HG03342 (cell line): ENCODE measurements at regions not wholly inside any gene's neighbourhood (a gene's known extent, or its start where the extent isn't known, plus 50 kb on each side); places are given as distances from the start of the nearest gene placed in this dataset.

Source experiments
- ATAC-seq: cut with Tn5 transposase; IDR thresholded peaks from one replicate; pipeline ENCODE4 v1.9.1; 2021; ENCODE audit warnings: mild to moderate bottlenecking, moderate library complexity; ENCODE audit not compliant: unreplicated experiment

GRCh38 chr22:34969001-34969790 lies 96.8 kb upstream of the ISX start:
- ATAC-seq = no peak

- no peak for ATAC-seq
These were observed 94.5 kb upstream of the ISX start for GRCh38 chr22:34971456-34971855.

DNA sequence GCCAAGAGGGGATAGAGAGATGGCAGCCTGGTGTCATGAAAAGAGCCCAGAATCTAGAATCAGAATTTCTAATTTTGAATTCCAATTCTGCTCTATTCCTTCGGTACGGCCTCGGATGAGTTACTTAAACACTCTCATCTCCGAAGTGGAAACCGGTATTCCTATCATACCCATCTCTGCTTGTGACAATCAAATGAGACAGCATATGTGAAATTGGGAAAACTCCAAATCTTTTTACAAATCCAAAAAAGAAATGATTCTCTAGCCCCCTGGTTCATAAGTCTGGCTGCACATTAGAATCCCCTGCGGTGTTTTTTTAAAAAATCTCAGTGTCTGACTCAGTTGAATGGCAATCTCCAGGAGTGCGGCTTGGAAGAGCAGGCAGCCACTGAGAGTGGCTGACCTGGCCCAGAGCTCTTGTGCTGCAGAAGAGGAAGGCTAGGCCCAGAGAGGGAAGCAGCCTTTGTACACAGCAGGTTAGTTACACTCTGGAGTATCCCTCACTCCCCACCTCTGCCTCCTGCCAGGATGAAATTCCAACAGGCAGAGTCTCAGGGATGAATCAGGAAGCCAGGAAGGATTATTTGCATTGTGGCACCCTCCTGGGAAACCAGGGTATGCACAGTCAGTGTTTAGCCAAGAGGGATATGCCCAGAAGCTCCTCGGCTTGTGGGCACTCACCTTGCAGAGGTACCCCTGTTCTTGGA lies 93.6 kb upstream of the ISX start:
- ATAC-seq = no peak

DNA sequence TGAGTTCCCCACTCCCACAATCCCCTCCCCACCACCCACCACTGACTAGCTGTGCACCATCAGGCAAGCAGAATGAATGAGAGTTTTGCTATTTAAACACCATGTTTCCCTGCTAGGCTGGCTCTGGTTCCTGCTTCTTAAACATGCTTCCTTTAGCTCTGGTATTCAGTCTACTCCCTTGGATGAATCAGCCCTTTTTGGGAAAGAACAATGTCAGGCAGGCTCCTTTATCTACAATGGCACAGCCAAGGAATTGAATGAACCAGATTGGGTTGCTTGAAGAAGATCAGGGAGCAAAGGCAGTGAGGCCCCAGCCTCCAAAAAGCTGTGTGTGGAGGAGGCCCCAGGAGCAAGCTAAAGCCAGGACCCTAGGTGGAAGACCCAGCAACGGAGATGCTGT lies 92.9 kb upstream of the ISX start:
- ATAC-seq = no peak

DNA sequence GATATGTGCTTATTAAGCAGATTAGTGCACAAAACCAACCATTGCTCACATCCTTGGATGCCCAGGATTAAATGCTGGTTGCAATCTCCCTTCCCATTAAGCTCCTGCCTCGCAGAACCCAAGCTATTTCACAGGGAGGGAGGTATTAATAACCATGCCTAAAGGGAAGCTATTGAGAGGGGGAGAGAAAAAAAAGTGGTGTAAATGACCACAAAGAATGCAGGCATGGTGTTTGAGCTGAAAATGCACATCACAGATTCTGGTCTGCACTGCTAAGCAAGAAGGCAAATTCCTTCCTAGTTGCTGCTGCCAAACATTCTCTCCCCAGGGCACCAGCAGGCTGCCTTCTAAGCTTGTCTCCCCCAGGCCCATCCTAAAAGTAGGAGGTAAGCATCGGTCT lies 92.0 kb upstream of the ISX start:
- no peak for ATAC-seq

- ATAC-seq = no peak
These were observed 90.2 kb upstream of the ISX start for GRCh38 chr22:34975721-34976120.

DNA sequence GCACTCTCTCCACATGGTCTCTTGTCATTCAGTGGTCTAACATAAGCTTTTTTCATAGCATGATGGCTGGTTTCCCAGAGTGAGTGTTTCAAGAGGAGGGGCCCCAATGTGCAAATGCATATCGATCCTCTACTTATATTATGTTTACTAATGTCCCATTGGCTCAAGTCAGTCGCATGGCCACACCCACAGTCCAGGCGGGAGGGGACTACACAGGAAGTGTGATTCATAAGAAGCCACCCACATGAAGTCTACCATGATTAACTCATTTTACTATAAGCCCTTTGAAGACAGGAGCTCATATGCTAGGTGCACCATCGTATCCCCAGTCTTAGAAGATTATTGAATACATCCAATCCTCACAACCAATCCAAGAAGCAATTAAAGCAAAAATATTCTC lies 89.5 kb upstream of the ISX start:
- no peak for ATAC-seq

DNA sequence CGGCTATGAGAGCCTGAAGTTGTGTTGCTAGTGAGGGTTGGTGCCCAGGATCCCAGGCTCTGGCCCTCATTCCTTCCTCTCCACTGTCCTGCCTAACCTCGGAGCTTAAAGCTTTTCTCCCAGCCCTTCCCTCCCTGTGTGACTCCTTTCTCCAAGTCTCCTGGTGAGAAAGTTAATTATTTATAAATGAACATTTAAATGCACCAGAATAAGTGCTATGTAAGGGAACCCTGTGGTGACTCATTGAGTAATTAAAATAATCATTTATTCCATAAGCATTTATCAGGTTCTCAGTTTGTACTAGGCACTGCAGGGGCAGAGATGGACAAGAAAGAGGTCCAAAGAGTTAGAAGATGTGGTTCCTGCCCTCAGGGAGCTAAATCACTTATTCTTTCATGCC lies 89.1 kb upstream of the ISX start:
- no peak for ATAC-seq

GRCh38 chr22:34986523-34986922 lies 79.4 kb upstream of the ISX start:
- no peak for ATAC-seq

GRCh38 chr22:34992672-34993071 lies 73.3 kb upstream of the ISX start:
- ATAC-seq = no peak

DNA sequence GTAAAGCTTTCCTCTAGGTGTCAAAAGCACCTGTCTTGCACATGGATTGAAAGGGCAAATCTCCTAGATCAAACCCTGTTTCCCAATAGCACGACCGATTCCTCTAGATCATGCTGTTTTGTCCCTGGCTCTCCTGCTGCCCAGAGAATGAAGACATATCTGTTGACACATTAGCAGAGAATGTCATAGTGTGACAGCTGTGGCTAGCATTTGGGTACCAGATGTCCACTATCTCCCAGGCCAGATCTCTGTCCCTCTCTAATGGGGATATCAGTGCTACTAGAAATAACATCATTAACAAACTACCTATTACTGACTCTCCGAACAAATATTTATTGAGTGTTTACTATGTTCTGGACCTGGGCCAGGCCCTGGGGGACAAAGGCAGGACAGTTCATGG lies 72.4 kb upstream of the ISX start:
- ATAC-seq = no peak

GRCh38 chr22:34997633-34998299 lies 68.2 kb upstream of the ISX start:
- no peak for ATAC-seq

DNA sequence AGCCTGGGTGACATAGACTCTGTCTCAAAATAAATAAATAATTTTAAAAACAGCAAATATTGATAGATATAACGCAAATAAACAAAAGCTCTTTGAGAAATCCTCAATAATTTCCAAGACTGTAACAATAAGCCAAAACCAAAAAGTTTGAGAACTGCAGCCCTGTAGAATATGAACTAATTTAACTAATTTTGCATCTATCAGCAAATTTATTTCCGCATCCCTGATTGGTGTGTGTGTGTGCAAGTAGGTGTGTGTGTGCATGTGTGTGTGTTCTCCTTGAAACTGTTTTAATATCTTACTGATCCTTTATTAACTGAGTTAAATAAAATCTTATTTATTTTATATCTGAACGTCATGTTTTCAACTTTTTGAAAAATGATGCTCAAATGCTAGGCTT lies 67.0 kb upstream of the ISX start:
- ATAC-seq = no peak

DNA sequence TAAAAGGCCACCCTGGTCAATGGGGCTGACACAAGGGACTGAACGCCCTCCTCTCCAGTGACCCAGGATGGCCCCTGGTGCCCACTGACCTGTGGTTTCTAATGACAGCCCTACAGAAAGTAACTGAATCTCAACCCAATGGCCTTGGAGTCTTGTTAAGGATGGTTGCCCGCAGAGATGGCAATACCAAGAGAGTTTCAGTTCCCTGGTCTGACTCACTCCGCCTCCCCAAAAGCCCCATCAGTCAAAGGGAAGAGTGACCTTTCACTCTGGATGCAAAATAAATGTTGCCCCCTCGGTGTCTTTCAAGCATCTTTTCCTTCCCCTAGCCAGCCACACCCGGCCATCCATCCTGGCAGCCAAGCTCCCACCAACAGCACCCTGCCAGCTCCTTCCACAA lies 57.7 kb upstream of the ISX start:
- no peak for ATAC-seq

GRCh38 chr22:35010543-35010942 lies 55.4 kb upstream of the ISX start:
- no peak for ATAC-seq

- ATAC-seq = no peak
These were observed 51.1 kb upstream of the ISX start for GRCh38 chr22:35014812-35015211.
